Heart left ventricle (tissue), 13 donors: ENCODE measurements at regions not wholly inside any gene's neighbourhood (a gene's known extent, or its start where the extent isn't known, plus 50 kb on each side); places are given as distances from the start of the nearest gene placed in this dataset.

Experiments
- CTCF ChIP-seq, 12 donors: fragments of 200-600 bp; sonication (generic) in 4 of 12; IDR thresholded peaks; one replicate each; pipeline versions ENCODE4 v1.5.0 to v1.8.0; 2018 to 2022; ENCODE audit warnings: antibody characterized with exemption in 12 of 12, mild to moderate bottlenecking in 5 of 12
- POLR2A ChIP-seq, 2 donors: fragments of 450-650 bp; IDR thresholded peaks; one replicate each; pipeline ENCODE4 v1.6.1; 2017; ENCODE audit warnings: antibody characterized with exemption in 2 of 2, mild to moderate bottlenecking in 2 of 2, moderate library complexity in 2 of 2
- donor health status: ischemic (EF 13 %, LVEDD 7.1; RV severe dilation, severe dysfunction).
- donor health status: DM: no; HTN: yes; CAD: no.
- donor health status: DM: no; HTN: no; CAD: no.
- donor health status: ischemic (EF 25% LVEDD 6.9; RV normal size, moderate dysfunction).
- donor health status: ischemic (EF 25% LVEDD 5.7; RV mildly dilated, moderate dysfunction).
- donor health status: ischemic (EF 35%, LVEDD 5.7; RV mildly dilated, moderate dysfunction).
- donor health status: nonischemic (EF 11% LVEDD 7.7; RV severe dilation, severe dysfunction).
- donor health status: DM: yes; HTN: yes; CAD: no.
- donor health status: PGD.
- donor health status: ischemic (EF 29% LVEDD 5.4; RV normal size, mild dysfunction).
- donor health status: nonischemic (EF 23%, LVEDD 6.1; RV moderate dilation, normal function).

- TF ChIP-seq POLR2A (IDR thresholded peaks at IDR 0.05) (no peak), CTCF (IDR thresholded peaks at IDR 0.05) (no peak)
Measured at GRCh38 chr5:21594566-21594965, 1258.6 kb downstream of the CDH12 start.
